ENCODE measurements at regions not wholly inside any gene's neighbourhood (a gene's known extent, or its start where the extent isn't known, plus 50 kb on each side); places are given as distances from the start of the nearest gene placed in this dataset.

DNA sequence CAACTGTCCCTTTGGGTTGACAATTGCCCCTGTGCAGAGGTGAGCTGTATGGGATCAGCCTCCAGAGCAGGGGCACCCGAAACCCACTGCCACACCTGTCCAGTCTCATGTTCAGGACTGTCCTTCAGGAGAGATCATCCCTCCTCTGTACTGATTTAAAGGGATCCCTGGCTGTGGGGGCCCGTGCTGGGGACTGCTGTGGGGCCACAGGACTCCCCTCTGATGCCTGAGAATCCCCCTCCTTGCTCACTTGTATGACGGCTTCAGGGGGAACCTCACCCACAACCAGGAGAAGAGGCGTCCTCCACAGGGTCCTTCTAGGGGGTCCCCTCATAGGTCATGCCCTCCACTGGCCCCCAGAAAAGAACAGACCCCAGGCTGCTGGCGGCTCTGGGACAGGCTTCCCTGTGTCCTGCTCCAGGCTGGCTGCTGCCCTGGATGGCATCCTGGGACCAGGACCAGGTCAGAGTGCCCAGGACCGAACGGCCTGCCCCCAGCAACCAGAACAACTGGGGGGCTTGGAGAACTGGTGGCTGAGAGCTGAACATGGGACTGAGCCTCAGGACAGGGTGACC lies 77.5 kb upstream of the ACTRT2 start:
- no peaks in the 10 kb centered on the region for H3K4me1 ChIP-seq
- peaks cover 11 to 18% (median 14%) of the 10 kb centered on the region in 4 donors for H3K9me3 ChIP-seq
- no peak for DNase-seq
- no peak overlapping the region for H3K27ac ChIP-seq
- H3K36me3 ChIP-seq, result no peaks in the 10 kb centered on the region
- TF ChIP-seq, protein P1, sequence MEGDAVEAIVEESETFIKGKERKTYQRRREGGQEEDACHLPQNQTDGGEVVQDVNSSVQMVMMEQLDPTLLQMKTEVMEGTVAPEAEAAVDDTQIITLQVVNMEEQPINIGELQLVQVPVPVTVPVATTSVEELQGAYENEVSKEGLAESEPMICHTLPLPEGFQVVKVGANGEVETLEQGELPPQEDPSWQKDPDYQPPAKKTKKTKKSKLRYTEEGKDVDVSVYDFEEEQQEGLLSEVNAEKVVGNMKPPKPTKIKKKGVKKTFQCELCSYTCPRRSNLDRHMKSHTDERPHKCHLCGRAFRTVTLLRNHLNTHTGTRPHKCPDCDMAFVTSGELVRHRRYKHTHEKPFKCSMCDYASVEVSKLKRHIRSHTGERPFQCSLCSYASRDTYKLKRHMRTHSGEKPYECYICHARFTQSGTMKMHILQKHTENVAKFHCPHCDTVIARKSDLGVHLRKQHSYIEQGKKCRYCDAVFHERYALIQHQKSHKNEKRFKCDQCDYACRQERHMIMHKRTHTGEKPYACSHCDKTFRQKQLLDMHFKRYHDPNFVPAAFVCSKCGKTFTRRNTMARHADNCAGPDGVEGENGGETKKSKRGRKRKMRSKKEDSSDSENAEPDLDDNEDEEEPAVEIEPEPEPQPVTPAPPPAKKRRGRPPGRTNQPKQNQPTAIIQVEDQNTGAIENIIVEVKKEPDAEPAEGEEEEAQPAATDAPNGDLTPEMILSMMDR (IDR thresholded peaks at IDR 0.05), result no peak
- TF ChIP-seq POLR2AphosphoS5 (IDR thresholded peaks at IDR 0.05), result no peak
- no peak for TF ChIP-seq POLR2A (IDR thresholded peaks at IDR 0.05)
- no peak for TF ChIP-seq EP300 (IDR thresholded peaks at IDR 0.05)
- no peaks in the 10 kb centered on the region for H3K27me3 ChIP-seq
- 72 to 78% methylated on average over 4 to 7 of the region's 7 CpGs for WGBS, 2 donors
- ATAC-seq (ENCODE audit: low FRiP score in 2 of 2), result no peak
- H3K4me3 ChIP-seq, result no peak overlapping the region

DNA sequence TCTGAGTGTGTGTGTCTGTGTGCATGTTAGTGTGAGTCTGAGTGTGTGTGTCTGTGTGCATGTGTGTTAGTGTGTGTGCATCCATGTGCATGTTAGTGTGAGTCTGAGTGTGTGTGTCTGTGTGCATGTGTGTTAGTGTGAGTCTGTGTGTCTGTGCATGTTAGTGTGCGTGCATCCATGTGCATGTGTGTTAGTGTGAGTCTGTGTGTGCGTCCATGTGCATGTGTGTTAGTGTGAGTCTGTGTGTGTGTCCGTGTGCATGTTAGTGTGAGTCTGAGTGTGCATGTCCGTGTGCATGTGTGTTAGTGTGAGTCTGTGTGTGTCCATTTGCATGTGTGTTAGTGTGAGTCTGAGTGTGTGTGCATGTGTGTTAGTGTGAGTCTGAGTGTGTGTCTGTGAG lies 76.6 kb upstream of the ACTRT2 start:
- Histone ChIP-seq H3K27me3 (no peaks in the 10 kb centered on the region), H3K27ac (no peak overlapping the region), H3K4me3 (no peak overlapping the region), H3K4me1 (no peaks in the 10 kb centered on the region), H3K36me3 (no peaks in the 10 kb centered on the region), H3K9me3 (peaks cover 11 to 18% (median 14%) of the 10 kb centered on the region in 4 donors)
- no peak for ATAC-seq (ENCODE audit: low FRiP score in 2 of 2)
- no peak for DNase-seq
- 62 to 82% methylated on average over 2 to 4 of the region's 4 CpGs for WGBS, 2 donors
- TF ChIP-seq POLR2A (IDR thresholded peaks at IDR 0.05) (no peak), POLR2AphosphoS5 (IDR thresholded peaks at IDR 0.05) (no peak), EP300 (IDR thresholded peaks at IDR 0.05) (no peak)
- TF ChIP-seq, protein P1 (IDR thresholded peaks at IDR 0.05), result no peak

DNA sequence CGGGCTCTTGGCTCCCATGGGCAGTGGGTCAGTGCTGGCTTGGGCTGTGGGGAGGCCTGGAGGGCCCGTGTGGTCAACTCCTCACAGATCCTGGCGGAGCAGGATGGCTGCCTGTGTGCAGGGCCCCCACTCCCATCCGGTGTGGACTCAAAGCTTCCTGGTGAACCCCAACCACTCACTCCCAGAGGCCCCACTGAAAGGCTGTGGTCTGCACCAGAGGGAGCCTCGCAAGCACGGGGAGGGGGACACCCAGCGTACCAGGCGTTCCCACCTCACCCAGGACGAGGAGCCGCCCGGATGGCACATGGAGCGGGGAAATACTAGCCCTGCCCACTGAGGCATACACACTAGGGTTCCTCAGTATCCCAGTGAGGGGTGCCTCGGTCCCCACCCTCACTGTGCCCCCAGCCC lies 75.4 kb upstream of the ACTRT2 start:
- DNase-seq (no peak), ATAC-seq (ENCODE audit: low FRiP score in 2 of 2) (no peak)
- no peak for TF ChIP-seq POLR2A (IDR thresholded peaks at IDR 0.05)
- TF ChIP-seq, protein P1 (IDR thresholded peaks at IDR 0.05), result no peak
- no peak for TF ChIP-seq POLR2AphosphoS5 (IDR thresholded peaks at IDR 0.05)
- TF ChIP-seq EP300 (IDR thresholded peaks at IDR 0.05), result no peak
- H3K27ac ChIP-seq, result no peak overlapping the region
- peaks cover 7 to 12% (median 8%) of the 10 kb centered on the region in 4 donors for H3K9me3 ChIP-seq
- no peaks in the 10 kb centered on the region for H3K4me1 ChIP-seq
- no peak overlapping the region for H3K4me3 ChIP-seq
- WGBS, 2 donors, result 79 to 86% methylated on average over 4 to 13 of the region's 13 CpGs
- H3K27me3 ChIP-seq, result no peaks in the 10 kb centered on the region
- no peaks in the 10 kb centered on the region for H3K36me3 ChIP-seq

DNA sequence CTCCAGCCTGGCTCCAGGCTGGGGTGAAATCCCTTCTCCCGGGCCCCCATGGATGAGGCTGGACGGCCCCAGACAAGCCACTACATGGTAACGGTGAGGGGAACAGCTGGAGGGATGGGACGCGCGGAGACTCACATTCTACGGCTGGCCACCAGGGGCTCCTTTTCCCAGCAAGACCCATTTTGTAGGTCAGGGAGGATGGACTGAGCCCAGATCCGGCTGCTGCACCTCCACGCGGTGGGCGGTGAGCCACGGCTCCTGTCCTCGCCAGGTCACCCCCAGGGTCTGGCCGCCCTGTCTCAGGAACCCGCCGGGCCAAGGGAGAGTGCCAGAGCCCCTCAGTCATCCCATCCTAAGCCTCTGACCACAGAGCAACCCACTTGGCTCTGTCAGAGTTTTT lies 75.0 kb upstream of the ACTRT2 start:
- TF ChIP-seq POLR2A (IDR thresholded peaks at IDR 0.05) (no peak), POLR2AphosphoS5 (IDR thresholded peaks at IDR 0.05) (no peak), EP300 (IDR thresholded peaks at IDR 0.05) (no peak)
- TF ChIP-seq, protein P1 (IDR thresholded peaks at IDR 0.05), result no peak
- DNase-seq, result no peak
- H3K27me3 ChIP-seq, result no peaks in the 10 kb centered on the region
- 74% methylated on average over 3 to 16 of the region's 16 CpGs for WGBS, 2 donors
- H3K4me3 ChIP-seq, result no peak overlapping the region
- no peaks in the 10 kb centered on the region for H3K36me3 ChIP-seq
- H3K27ac ChIP-seq, result no peak overlapping the region
- peaks cover 3 to 8% (median 4%) of the 10 kb centered on the region in 4 donors for H3K9me3 ChIP-seq
- H3K4me1 ChIP-seq, result no peaks in the 10 kb centered on the region
- no peak for ATAC-seq (ENCODE audit: low FRiP score in 2 of 2)

Measured in upper lobe of left lung (tissue), 6 donors.